GM21367 (cell line): ENCODE measurements at regions not wholly inside any gene's neighbourhood (a gene's known extent, or its start where the extent isn't known, plus 50 kb on each side); places are given as distances from the start of the nearest gene placed in this dataset.

ENCODE experiments used
- ATAC-seq: cut with Tn5 transposase; IDR thresholded peaks from one replicate; pipeline ENCODE4 v1.9.1; 2021; ENCODE audit not compliant: unreplicated experiment

GRCh38 chr6:156575361-156575760 lies 201.8 kb upstream of the ARID1B start:
- ATAC-seq, result no peak

- ATAC-seq, result no peak
These were observed 212.4 kb upstream of the ARID1B start for GRCh38 chr6:156564807-156565149.

- peak; percentile 97 for ATAC-seq
These were observed 212.9 kb upstream of the ARID1B start for GRCh38 chr6:156564127-156564806.

GRCh38 chr6:156563714-156564113 lies 213.5 kb upstream of the ARID1B start:
- ATAC-seq, result no peak

GRCh38 chr6:156562636-156563035 lies 214.5 kb upstream of the ARID1B start:
- no peak for ATAC-seq

- ATAC-seq, result no peak
These were observed 215.2 kb upstream of the ARID1B start for GRCh38 chr6:156562019-156562418.

GRCh38 chr6:156560476-156560875 lies 216.7 kb upstream of the ARID1B start:
- ATAC-seq, result no peak

GRCh38 chr6:156559162-156559690 lies 218.0 kb upstream of the ARID1B start:
- no peak for ATAC-seq

- ATAC-seq, result no peak
These were observed 219.3 kb upstream of the ARID1B start for GRCh38 chr6:156557911-156558259.

GRCh38 chr6:156557251-156557910 lies 219.8 kb upstream of the ARID1B start:
- no peak for ATAC-seq

- no peak for ATAC-seq
These were observed 220.4 kb upstream of the ARID1B start for GRCh38 chr6:156556811-156557210.

GRCh38 chr6:156555116-156555515 lies 222.1 kb upstream of the ARID1B start:
- ATAC-seq, result no peak

GRCh38 chr6:156554160-156554559 lies 223.0 kb upstream of the ARID1B start:
- no peak for ATAC-seq

- no peak for ATAC-seq
These were observed 224.3 kb upstream of the ARID1B start for GRCh38 chr6:156552849-156553248.

GRCh38 chr6:156550949-156551348 lies 226.2 kb upstream of the ARID1B start:
- ATAC-seq, result no peak

GRCh38 chr6:156545931-156546330 lies 231.2 kb upstream of the ARID1B start:
- no peak for ATAC-seq

GRCh38 chr6:156545021-156545420 lies 232.2 kb upstream of the ARID1B start:
- ATAC-seq, result no peak

GRCh38 chr6:156544046-156544445 lies 233.1 kb upstream of the ARID1B start:
- no peak for ATAC-seq

- no peak for ATAC-seq
These were observed 233.7 kb upstream of the ARID1B start for GRCh38 chr6:156543431-156543830.

GRCh38 chr6:156538875-156539660 lies 238.1 kb upstream of the ARID1B start:
- ATAC-seq, result no peak

- ATAC-seq, result no peak
These were observed 242.6 kb upstream of the ARID1B start for GRCh38 chr6:156534594-156534993.
